ENCODE measurements at regions not wholly inside any gene's neighbourhood (a gene's known extent, or its start where the extent isn't known, plus 50 kb on each side); places are given as distances from the start of the nearest gene placed in this dataset.

- no peak overlapping the region for H3K4me3 ChIP-seq
These were observed 691.9 kb downstream of the INHBA start for GRCh38 chr7:41010967-41011366.

GRCh38 chr7:41010418-41010817, 692.5 kb downstream of the INHBA start:
- Histone ChIP-seq H3K27ac (no peak overlapping the region), H3K36me3 (no peaks in the 10 kb centered on the region), H3K9ac (no peak overlapping the region), H3K79me2 (ENCODE audit: low read depth) (no peaks in the 10 kb centered on the region), H3K27me3 (no peaks in the 10 kb centered on the region), H3K4me2 (no peak overlapping the region), H3K9me3 (ENCODE audit: low read depth) (no peaks in the 10 kb centered on the region), H3K4me1 (no peaks in the 10 kb centered on the region), H3K4me3 (no peak overlapping the region), H4K20me1 (ENCODE audit: low read depth) (no peaks in the 10 kb centered on the region), H3F3A (ENCODE audit: low read depth) (no peaks in the 10 kb centered on the region), H2AFZ (replicated peaks) (no peak overlapping the region)
- H3K27ac Mint-ChIP-seq = no peak overlapping the region
- no peaks in the 10 kb centered on the region for H3K36me3 Mint-ChIP-seq
- no peak for DNase-seq (ENCODE audit: low spot score)
- H3K4me3 Mint-ChIP-seq = no peak overlapping the region
- H3K4me1 Mint-ChIP-seq = peaks cover 16% of the 10 kb centered on the region
- no peak for TF ChIP-seq CTCF (IDR thresholded peaks at IDR 0.05)
- no peak for TF ChIP-seq EZH2 (IDR thresholded peaks at IDR 0.05)
- no peak for TF ChIP-seq EZH2phosphoT487 (IDR thresholded peaks at IDR 0.05)
- H3K27me3 Mint-ChIP-seq (ENCODE audit: insufficient read depth, low read depth) = peaks cover 6% of the 10 kb centered on the region
- peaks cover 3% of the 10 kb centered on the region for H3K9me3 Mint-ChIP-seq

More at GRCh38 chr7:41010967-41011366, 691.9 kb downstream of the INHBA start:
- Mint-ChIP-seq H3K36me3 (no peaks in the 10 kb centered on the region), H3K27ac (no peak overlapping the region), H3K27me3 (ENCODE audit: insufficient read depth, low read depth) (peaks cover 6% of the 10 kb centered on the region), H3K9me3 (peaks cover 3% of the 10 kb centered on the region), H3K4me1 (peaks cover 16% of the 10 kb centered on the region), H3K4me3 (no peak overlapping the region)
- Histone ChIP-seq H3K79me2 (ENCODE audit: low read depth) (no peaks in the 10 kb centered on the region), H3K9ac (no peak overlapping the region), H3F3A (ENCODE audit: low read depth) (no peaks in the 10 kb centered on the region), H2AFZ (replicated peaks) (no peak overlapping the region), H3K4me1 (no peaks in the 10 kb centered on the region), H3K27me3 (no peaks in the 10 kb centered on the region), H4K20me1 (ENCODE audit: low read depth) (no peaks in the 10 kb centered on the region), H3K4me2 (no peak overlapping the region), H3K36me3 (no peaks in the 10 kb centered on the region), H3K27ac (no peak overlapping the region), H3K9me3 (ENCODE audit: low read depth) (no peaks in the 10 kb centered on the region)
- DNase-seq (ENCODE audit: low spot score) = no peak
- no peak for TF ChIP-seq EZH2 (IDR thresholded peaks at IDR 0.05)
- TF ChIP-seq EZH2phosphoT487 (IDR thresholded peaks at IDR 0.05) = no peak
- no peak for TF ChIP-seq CTCF (IDR thresholded peaks at IDR 0.05)

GRCh38 chr7:41007811-41008210, 695.1 kb downstream of the INHBA start:
- peaks cover 3% of the 10 kb centered on the region for H3K9me3 Mint-ChIP-seq
- Histone ChIP-seq H3K36me3 (no peaks in the 10 kb centered on the region), H3K4me3 (no peak overlapping the region), H3K9ac (no peak overlapping the region), H3K27me3 (no peaks in the 10 kb centered on the region), H3F3A (ENCODE audit: low read depth) (no peaks in the 10 kb centered on the region), H3K79me2 (ENCODE audit: low read depth) (no peaks in the 10 kb centered on the region), H3K9me3 (ENCODE audit: low read depth) (no peaks in the 10 kb centered on the region), H3K4me1 (no peaks in the 10 kb centered on the region), H4K20me1 (ENCODE audit: low read depth) (no peaks in the 10 kb centered on the region), H3K4me2 (no peak overlapping the region), H2AFZ (replicated peaks) (no peak overlapping the region), H3K27ac (no peak overlapping the region)
- no peak for DNase-seq (ENCODE audit: low spot score)
- no peak overlapping the region for H3K4me3 Mint-ChIP-seq
- TF ChIP-seq EZH2phosphoT487 (IDR thresholded peaks at IDR 0.05) (no peak), CTCF (IDR thresholded peaks at IDR 0.05) (no peak), EZH2 (IDR thresholded peaks at IDR 0.05) (no peak)
- H3K27ac Mint-ChIP-seq = no peak overlapping the region
- H3K36me3 Mint-ChIP-seq = no peaks in the 10 kb centered on the region
- peaks cover 6% of the 10 kb centered on the region for H3K27me3 Mint-ChIP-seq (ENCODE audit: insufficient read depth, low read depth)
- H3K4me1 Mint-ChIP-seq = peaks cover 16% of the 10 kb centered on the region

Measured in neural progenitor cell (in vitro differentiated cells).